H1 (cell line): ENCODE measurements at regions not wholly inside any gene's neighbourhood (a gene's known extent, or its start where the extent isn't known, plus 50 kb on each side); places are given as distances from the start of the nearest gene placed in this dataset.

Experiments used
- FOSL1 ChIP-seq: IDR thresholded peaks from 2 replicates; pipeline ENCODE4 v1.6.1; 2011; ENCODE audit warnings: mild to moderate bottlenecking, low read depth, low read length, moderate library complexity; ENCODE audit not compliant: insufficient read depth

GRCh38 chr9:115276621-115277020 lies 158.7 kb upstream of the TNC start (continued):
- no peak for TF ChIP-seq FOSL1
